Esophagus squamous epithelium (tissue), 4 donors: ENCODE measurements at regions not wholly inside any gene's neighbourhood (a gene's known extent, or its start where the extent isn't known, plus 50 kb on each side); places are given as distances from the start of the nearest gene placed in this dataset.

Experiments
- POLR2A ChIP-seq, 4 donors: fragments of 450-650 bp; IDR thresholded peaks; one replicate each; pipeline ENCODE4 v1.6.1; 2017; ENCODE audit warnings: antibody characterized with exemption in 4 of 4, mild to moderate bottlenecking in 4 of 4, moderate library complexity in 3 of 4
- TF ChIP-seq, protein P1 (sequence below), 6 experiments: fragments of 450-650 bp in 4 of 6; fragments of 200-600 bp in 2 of 6; sonication (generic) in 2 of 6; IDR thresholded peaks; one replicate each; pipeline ENCODE4 v1.5.1; 2016 to 2019; ENCODE audit warnings: antibody characterized with exemption in 6 of 6, mild to moderate bottlenecking in 4 of 6, moderate library complexity in 4 of 6

DNA sequence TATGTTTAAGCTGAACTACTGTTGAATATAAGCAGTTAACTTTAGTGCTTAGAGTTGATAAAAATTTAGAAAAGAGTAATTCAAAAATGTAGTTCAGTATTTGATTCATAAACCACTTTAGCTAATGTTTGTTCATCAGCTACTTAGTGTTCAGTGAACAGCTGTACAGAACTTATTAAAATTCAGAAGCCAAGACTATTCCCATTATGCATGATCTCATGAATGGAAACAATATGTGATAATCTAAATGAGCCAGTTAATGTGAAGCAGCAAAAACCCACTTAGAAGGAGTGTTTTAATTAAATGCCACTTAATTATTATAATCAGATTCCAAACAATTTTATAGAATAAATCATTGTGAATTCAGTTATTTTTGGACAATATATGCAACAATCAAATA is 92.9 kb upstream of the NEGR1 start:
- no peak for TF ChIP-seq POLR2A (IDR thresholded peaks at IDR 0.05)
- TF ChIP-seq, protein P1, sequence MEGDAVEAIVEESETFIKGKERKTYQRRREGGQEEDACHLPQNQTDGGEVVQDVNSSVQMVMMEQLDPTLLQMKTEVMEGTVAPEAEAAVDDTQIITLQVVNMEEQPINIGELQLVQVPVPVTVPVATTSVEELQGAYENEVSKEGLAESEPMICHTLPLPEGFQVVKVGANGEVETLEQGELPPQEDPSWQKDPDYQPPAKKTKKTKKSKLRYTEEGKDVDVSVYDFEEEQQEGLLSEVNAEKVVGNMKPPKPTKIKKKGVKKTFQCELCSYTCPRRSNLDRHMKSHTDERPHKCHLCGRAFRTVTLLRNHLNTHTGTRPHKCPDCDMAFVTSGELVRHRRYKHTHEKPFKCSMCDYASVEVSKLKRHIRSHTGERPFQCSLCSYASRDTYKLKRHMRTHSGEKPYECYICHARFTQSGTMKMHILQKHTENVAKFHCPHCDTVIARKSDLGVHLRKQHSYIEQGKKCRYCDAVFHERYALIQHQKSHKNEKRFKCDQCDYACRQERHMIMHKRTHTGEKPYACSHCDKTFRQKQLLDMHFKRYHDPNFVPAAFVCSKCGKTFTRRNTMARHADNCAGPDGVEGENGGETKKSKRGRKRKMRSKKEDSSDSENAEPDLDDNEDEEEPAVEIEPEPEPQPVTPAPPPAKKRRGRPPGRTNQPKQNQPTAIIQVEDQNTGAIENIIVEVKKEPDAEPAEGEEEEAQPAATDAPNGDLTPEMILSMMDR (IDR thresholded peaks at IDR 0.05) = no peak
